Liver (tissue), 8 donors: ENCODE measurements at regions not wholly inside any gene's neighbourhood (a gene's known extent, or its start where the extent isn't known, plus 50 kb on each side); places are given as distances from the start of the nearest gene placed in this dataset.

ENCODE experiments used
- DNase-seq: peaks from one replicate; pipeline ENCODE4 v3.0.0-alpha.2; 2017; ENCODE audit warnings: low spot score
- H3K27ac ChIP-seq, 2 donors: one replicate each; pipeline ENCODE4 v1.7.0; 2013; ENCODE audit warnings: inconsistent platforms in 2 of 2, low read length in 2 of 2, control low read depth in 1 of 2, low read depth in 1 of 2, mild to moderate bottlenecking in 1 of 2
- H3K27me3 ChIP-seq, 4 donors: one replicate each; pipeline versions ENCODE4 v1.6.1 to v1.7.0; 2013; ENCODE audit warnings: low read length in 3 of 4, inconsistent platforms in 1 of 4, mild to moderate bottlenecking in 1 of 4, moderate library complexity in 1 of 4; ENCODE audit not compliant: control insufficient read depth in 4 of 4, insufficient read depth in 4 of 4
- H3K36me3 ChIP-seq, 4 donors: one replicate each; pipeline versions ENCODE4 v1.6.1 to v1.7.0; 2013; ENCODE audit warnings: low read length in 3 of 4, mild to moderate bottlenecking in 3 of 4, low read depth in 1 of 4, moderate library complexity in 1 of 4; ENCODE audit not compliant: control insufficient read depth in 4 of 4, insufficient read depth in 3 of 4
- H3K4me1 ChIP-seq, 4 donors: one replicate each; pipeline versions ENCODE4 v1.6.1 to v1.7.0; 2013; ENCODE audit warnings: low read length in 3 of 4, mild to moderate bottlenecking in 3 of 4, moderate library complexity in 1 of 4; ENCODE audit not compliant: control insufficient read depth in 4 of 4, insufficient read depth in 4 of 4
- H3K4me3 ChIP-seq, 3 donors: one replicate each; pipeline versions ENCODE4 v1.6.1 to v1.7.0; 2013; ENCODE audit warnings: low read length in 3 of 3, control low read depth in 1 of 3, low read depth in 1 of 3, mild to moderate bottlenecking in 1 of 3
- H3K9ac ChIP-seq, 2 donors: one replicate each; pipeline ENCODE4 v1.7.0; 2013; ENCODE audit warnings: low read length in 2 of 2, mild to moderate bottlenecking in 2 of 2, moderate library complexity in 2 of 2, control low read depth in 1 of 2, low read depth in 1 of 2
- H3K9me3 ChIP-seq, 4 donors: one replicate each; pipeline versions ENCODE4 v1.6.1 to v1.7.0; 2013; ENCODE audit warnings: low read length in 3 of 4; ENCODE audit not compliant: control insufficient read depth in 4 of 4
- EGR1 ChIP-seq, 2 donors: IDR thresholded peaks; 2 replicates each; pipeline ENCODE4 v1.6.1; 2016 to 2018; ENCODE audit warnings: antibody characterized with exemption in 2 of 2, low read depth in 2 of 2
- FOXA1 ChIP-seq: IDR thresholded peaks from 2 replicates; pipeline ENCODE4 v1.6.1; 2016; ENCODE audit warnings: antibody characterized with exemption
- FOXA2 ChIP-seq: IDR thresholded peaks from 2 replicates; pipeline ENCODE4 v1.6.1; 2016; ENCODE audit warnings: antibody characterized with exemption
- GABPA ChIP-seq, 2 donors: IDR thresholded peaks in 1 of 2; conservative IDR thresholded peaks in 1 of 2; 2 replicates each; pipeline ENCODE4 v1.6.1; 2016; ENCODE audit warnings: antibody characterized with exemption in 2 of 2, mild to moderate bottlenecking in 1 of 2, moderate library complexity in 1 of 2
- HNF4A ChIP-seq, 2 donors: conservative IDR thresholded peaks; 2 replicates each; pipeline ENCODE4 v1.6.1; 2016; ENCODE audit warnings: antibody characterized with exemption in 2 of 2, mild to moderate bottlenecking in 2 of 2
- HNF4G ChIP-seq: IDR thresholded peaks from 2 replicates; pipeline ENCODE4 v1.6.1; 2016; ENCODE audit warnings: antibody characterized with exemption
- JUND ChIP-seq, 2 donors: IDR thresholded peaks; 2 replicates each; pipeline ENCODE4 v1.6.1; 2016; ENCODE audit warnings: antibody characterized with exemption in 2 of 2
- MAX ChIP-seq: IDR thresholded peaks from 2 replicates; pipeline ENCODE4 v1.6.1; 2016; ENCODE audit warnings: antibody characterized with exemption
- NR2F2 ChIP-seq: IDR thresholded peaks from 2 replicates; pipeline ENCODE4 v1.6.1; 2016; ENCODE audit warnings: antibody characterized with exemption
- RAD21 ChIP-seq, 2 donors: IDR thresholded peaks; 2 replicates each; pipeline ENCODE4 v1.6.1; 2016; ENCODE audit warnings: antibody characterized with exemption in 2 of 2, mild to moderate bottlenecking in 2 of 2
- RXRA ChIP-seq, 2 donors: IDR thresholded peaks; 2 replicates each; pipeline ENCODE4 v1.6.1; 2017 to 2018; ENCODE audit warnings: antibody characterized with exemption in 2 of 2, mild to moderate bottlenecking in 1 of 2
- SP1 ChIP-seq: IDR thresholded peaks from 2 replicates; pipeline ENCODE4 v1.6.1; 2018; ENCODE audit warnings: antibody characterized with exemption, mild to moderate bottlenecking
- TAF1 ChIP-seq: conservative IDR thresholded peaks from 2 replicates; pipeline ENCODE4 v1.6.1; 2016; ENCODE audit warnings: antibody characterized with exemption, mild to moderate bottlenecking
- YY1 ChIP-seq: IDR thresholded peaks from 2 replicates; pipeline ENCODE4 v1.6.1; 2016; ENCODE audit warnings: antibody characterized with exemption, mild to moderate bottlenecking
- WGBS: extraction: QIAGEN DNeasy Blood & Tissue Kit; methylation state at CpG from one replicate; pipeline ENCODE4 v1.1.7; 2013; 5-methylcytosine and 5-hydroxymethylcytosine counted together
- TF ChIP-seq, protein P1 (sequence below): IDR thresholded peaks from 2 replicates; pipeline ENCODE4 v1.6.1; 2016; ENCODE audit warnings: antibody characterized with exemption
- TF ChIP-seq, protein P2 (sequence below): IDR thresholded peaks from 2 replicates; pipeline ENCODE4 v1.6.1; 2016; ENCODE audit warnings: antibody characterized with exemption
- TF ChIP-seq, protein P3 (sequence below): fragments of 150-350 bp; IDR thresholded peaks from 2 replicates; pipeline ENCODE4 v1.5.1; 2017; ENCODE audit warnings: improper control_type of control experiment, low read depth, low read length; ENCODE audit not compliant: missing input control
- TF ChIP-seq, protein P4 (sequence below): IDR thresholded peaks from 2 replicates; pipeline ENCODE4 v1.6.1; 2016; ENCODE audit warnings: antibody characterized with exemption, mild to moderate bottlenecking
- donor health status: healthy.
- donor health status: healthy.
- donor health status: healthy.
- donor health status: healthy.
- donor health status: healthy.

DNA sequence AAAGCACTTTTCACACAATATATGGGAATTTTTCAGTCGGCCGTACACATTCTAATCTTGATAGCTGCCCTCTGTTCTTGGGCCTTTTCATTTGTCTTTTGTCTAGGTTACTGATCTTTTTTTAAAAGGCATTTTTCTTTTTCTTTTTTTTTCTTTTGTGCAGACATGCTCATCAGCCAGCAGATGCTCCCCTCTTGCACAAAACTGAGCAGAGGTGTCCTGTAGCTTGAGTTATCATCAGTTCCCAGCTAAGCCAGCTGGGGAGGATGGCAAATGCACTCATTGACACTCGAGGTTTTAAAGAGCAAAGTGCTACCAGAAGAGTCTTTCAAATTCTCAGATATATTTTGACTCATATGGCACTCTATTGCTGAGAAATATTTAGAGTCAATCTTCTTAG, 913.9 kb upstream of the SEL1L start:
- H3K27ac ChIP-seq, result no peak overlapping the region
- no peaks in the 10 kb centered on the region for H3K4me1 ChIP-seq
- 53% methylated on average over 3 of the region's 3 CpGs for WGBS
- H3K9ac ChIP-seq, result no peak overlapping the region
- H3K4me3 ChIP-seq, result no peak overlapping the region
- no peak for DNase-seq
- no peaks in the 10 kb centered on the region for H3K36me3 ChIP-seq
- H3K9me3 ChIP-seq, result peaks cover 0 to 2% (median 0%) of the 10 kb centered on the region in 4 donors
- TF ChIP-seq SP1 (no peak), YY1 (no peak), FOXA2 (no peak), HNF4A (conservative IDR thresholded peaks at IDR 0.05) (no peak)
- TF ChIP-seq, protein P1, sequence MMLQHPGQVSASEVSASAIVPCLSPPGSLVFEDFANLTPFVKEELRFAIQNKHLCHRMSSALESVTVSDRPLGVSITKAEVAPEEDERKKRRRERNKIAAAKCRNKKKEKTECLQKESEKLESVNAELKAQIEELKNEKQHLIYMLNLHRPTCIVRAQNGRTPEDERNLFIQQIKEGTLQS, result no peak
- H3K27me3 ChIP-seq, result no peaks in the 10 kb centered on the region

DNA sequence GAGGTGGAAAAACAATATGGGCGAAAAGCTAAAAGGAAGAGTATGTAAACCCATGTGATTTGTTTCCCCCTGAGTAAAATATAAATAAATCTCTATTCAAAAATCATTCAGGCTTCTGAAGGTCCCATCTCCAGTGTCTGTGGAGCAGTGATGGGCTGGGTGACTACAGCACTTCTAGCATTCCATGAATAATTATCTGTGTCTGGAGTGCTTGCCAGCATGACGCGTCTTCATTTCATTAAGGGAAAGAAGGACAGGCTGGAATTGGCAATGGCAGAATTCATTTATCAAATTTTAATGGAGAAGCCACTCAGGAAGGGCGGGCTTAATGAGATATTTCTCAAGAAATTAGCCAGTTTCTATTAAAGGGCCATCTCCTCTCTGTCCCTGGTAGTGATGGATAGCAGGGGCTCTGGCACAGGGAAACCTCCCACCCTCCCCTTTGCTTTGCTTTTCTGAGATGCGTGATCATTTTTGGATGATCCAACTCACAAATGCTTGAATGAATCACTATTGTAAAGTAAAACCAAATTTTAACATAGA, 916.3 kb upstream of the SEL1L start:
- Histone ChIP-seq H3K4me1 (no peaks in the 10 kb centered on the region), H3K27ac (no peak overlapping the region), H3K36me3 (no peaks in the 10 kb centered on the region), H3K9ac (no peak overlapping the region), H3K4me3 (no peak overlapping the region), H3K9me3 (peaks cover 0 to 2% (median 0%) of the 10 kb centered on the region in 4 donors), H3K27me3 (no peaks in the 10 kb centered on the region)
- WGBS, result 70% methylated on average over 5 of the region's 5 CpGs
- TF ChIP-seq, protein P2, sequence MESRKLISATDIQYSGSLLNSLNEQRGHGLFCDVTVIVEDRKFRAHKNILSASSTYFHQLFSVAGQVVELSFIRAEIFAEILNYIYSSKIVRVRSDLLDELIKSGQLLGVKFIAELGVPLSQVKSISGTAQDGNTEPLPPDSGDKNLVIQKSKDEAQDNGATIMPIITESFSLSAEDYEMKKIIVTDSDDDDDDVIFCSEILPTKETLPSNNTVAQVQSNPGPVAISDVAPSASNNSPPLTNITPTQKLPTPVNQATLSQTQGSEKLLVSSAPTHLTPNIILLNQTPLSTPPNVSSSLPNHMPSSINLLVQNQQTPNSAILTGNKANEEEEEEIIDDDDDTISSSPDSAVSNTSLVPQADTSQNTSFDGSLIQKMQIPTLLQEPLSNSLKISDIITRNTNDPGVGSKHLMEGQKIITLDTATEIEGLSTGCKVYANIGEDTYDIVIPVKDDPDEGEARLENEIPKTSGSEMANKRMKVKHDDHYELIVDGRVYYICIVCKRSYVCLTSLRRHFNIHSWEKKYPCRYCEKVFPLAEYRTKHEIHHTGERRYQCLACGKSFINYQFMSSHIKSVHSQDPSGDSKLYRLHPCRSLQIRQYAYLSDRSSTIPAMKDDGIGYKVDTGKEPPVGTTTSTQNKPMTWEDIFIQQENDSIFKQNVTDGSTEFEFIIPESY, result no peak
- no peak for TF ChIP-seq HNF4A (conservative IDR thresholded peaks at IDR 0.05)
- TF ChIP-seq FOXA1, result no peak
- no peak for TF ChIP-seq HNF4G
- TF ChIP-seq JUND (IDR thresholded peaks at IDR 0.05), result no peak
- TF ChIP-seq EGR1 (IDR thresholded peaks at IDR 0.05; ENCODE audit: low read depth in 2 of 2), result no peak
- no peak for TF ChIP-seq SP1
- TF ChIP-seq RXRA (IDR thresholded peaks at IDR 0.05), result no peak
- no peak for TF ChIP-seq FOXA2
- TF ChIP-seq, protein P3, sequence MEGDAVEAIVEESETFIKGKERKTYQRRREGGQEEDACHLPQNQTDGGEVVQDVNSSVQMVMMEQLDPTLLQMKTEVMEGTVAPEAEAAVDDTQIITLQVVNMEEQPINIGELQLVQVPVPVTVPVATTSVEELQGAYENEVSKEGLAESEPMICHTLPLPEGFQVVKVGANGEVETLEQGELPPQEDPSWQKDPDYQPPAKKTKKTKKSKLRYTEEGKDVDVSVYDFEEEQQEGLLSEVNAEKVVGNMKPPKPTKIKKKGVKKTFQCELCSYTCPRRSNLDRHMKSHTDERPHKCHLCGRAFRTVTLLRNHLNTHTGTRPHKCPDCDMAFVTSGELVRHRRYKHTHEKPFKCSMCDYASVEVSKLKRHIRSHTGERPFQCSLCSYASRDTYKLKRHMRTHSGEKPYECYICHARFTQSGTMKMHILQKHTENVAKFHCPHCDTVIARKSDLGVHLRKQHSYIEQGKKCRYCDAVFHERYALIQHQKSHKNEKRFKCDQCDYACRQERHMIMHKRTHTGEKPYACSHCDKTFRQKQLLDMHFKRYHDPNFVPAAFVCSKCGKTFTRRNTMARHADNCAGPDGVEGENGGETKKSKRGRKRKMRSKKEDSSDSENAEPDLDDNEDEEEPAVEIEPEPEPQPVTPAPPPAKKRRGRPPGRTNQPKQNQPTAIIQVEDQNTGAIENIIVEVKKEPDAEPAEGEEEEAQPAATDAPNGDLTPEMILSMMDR, result no peak
- TF ChIP-seq, protein P1, result no peak
- no peak for TF ChIP-seq NR2F2
- TF ChIP-seq YY1, result no peak
- TF ChIP-seq GABPA (IDR thresholded peaks at IDR 0.05 in 1 of 2, conservative IDR thresholded peaks at IDR 0.05 in 1 of 2), result no peak
- no peak for TF ChIP-seq RAD21 (IDR thresholded peaks at IDR 0.05)
- TF ChIP-seq TAF1, result no peak
- TF ChIP-seq MAX, result no peak
- TF ChIP-seq, protein P4, sequence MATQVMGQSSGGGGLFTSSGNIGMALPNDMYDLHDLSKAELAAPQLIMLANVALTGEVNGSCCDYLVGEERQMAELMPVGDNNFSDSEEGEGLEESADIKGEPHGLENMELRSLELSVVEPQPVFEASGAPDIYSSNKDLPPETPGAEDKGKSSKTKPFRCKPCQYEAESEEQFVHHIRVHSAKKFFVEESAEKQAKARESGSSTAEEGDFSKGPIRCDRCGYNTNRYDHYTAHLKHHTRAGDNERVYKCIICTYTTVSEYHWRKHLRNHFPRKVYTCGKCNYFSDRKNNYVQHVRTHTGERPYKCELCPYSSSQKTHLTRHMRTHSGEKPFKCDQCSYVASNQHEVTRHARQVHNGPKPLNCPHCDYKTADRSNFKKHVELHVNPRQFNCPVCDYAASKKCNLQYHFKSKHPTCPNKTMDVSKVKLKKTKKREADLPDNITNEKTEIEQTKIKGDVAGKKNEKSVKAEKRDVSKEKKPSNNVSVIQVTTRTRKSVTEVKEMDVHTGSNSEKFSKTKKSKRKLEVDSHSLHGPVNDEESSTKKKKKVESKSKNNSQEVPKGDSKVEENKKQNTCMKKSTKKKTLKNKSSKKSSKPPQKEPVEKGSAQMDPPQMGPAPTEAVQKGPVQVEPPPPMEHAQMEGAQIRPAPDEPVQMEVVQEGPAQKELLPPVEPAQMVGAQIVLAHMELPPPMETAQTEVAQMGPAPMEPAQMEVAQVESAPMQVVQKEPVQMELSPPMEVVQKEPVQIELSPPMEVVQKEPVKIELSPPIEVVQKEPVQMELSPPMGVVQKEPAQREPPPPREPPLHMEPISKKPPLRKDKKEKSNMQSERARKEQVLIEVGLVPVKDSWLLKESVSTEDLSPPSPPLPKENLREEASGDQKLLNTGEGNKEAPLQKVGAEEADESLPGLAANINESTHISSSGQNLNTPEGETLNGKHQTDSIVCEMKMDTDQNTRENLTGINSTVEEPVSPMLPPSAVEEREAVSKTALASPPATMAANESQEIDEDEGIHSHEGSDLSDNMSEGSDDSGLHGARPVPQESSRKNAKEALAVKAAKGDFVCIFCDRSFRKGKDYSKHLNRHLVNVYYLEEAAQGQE, result no peak
- no peak for DNase-seq
